ENCODE measurements at regions not wholly inside any gene's neighbourhood (a gene's known extent, or its start where the extent isn't known, plus 50 kb on each side); places are given as distances from the start of the nearest gene placed in this dataset.
"Not testable (repeated sequence)": the region's sequence is repeated elsewhere in the genome, so short reads cannot be mapped to it uniquely, and the experiment has no call there.

- Histone ChIP-seq H3K4me1 (peaks cover 0 to 9% of the 10 kb centered on the region in 2 donors), H3K9me3 (no peaks in the 10 kb centered on the region), H3K27me3 (no peaks in the 10 kb centered on the region), H3K4me3 (no peak overlapping the region), H3K27ac (no peak overlapping the region), H3K36me3 (no peaks in the 10 kb centered on the region)
- intact Hi-C loops (cut with DNase I), result no loop called here
- no peak for TF ChIP-seq CTCF (IDR thresholded peaks at IDR 0.05)
- DNase-seq (ENCODE audit: low spot score in 2 of 2), result no peak
These were observed 135.0 kb upstream of the RIOK3 start for GRCh38 chr18:23317975-23318675.

GRCh38 chr18:23320709-23321236 is 132.3 kb upstream of the RIOK3 start:
- H3K4me3 ChIP-seq, result no peak overlapping the region
- intact Hi-C loops (cut with DNase I), result no loop called here
- no peaks in the 10 kb centered on the region for H3K4me1 ChIP-seq
- no peak for DNase-seq (ENCODE audit: low spot score in 2 of 2)
- no peaks in the 10 kb centered on the region for H3K36me3 ChIP-seq
- H3K27me3 ChIP-seq, result no peaks in the 10 kb centered on the region
- H3K9me3 ChIP-seq, result no peaks in the 10 kb centered on the region
- no peak overlapping the region for H3K27ac ChIP-seq
- TF ChIP-seq CTCF (IDR thresholded peaks at IDR 0.05), result no peak

- H3K27me3 ChIP-seq, result no peaks in the 10 kb centered on the region
- no peaks in the 10 kb centered on the region for H3K9me3 ChIP-seq
- H3K27ac ChIP-seq, result no peak overlapping the region
- no peaks in the 10 kb centered on the region for H3K36me3 ChIP-seq
- TF ChIP-seq CTCF (IDR thresholded peaks at IDR 0.05), result no peak
- no peak overlapping the region for H3K4me3 ChIP-seq
- intact Hi-C loops (cut with DNase I), result no loop called here
- no peak for DNase-seq (ENCODE audit: low spot score in 2 of 2)
- no peaks in the 10 kb centered on the region for H3K4me1 ChIP-seq
These were observed 131.1 kb upstream of the RIOK3 start for GRCh38 chr18:23321996-23322395.

GRCh38 chr18:23324056-23324811 is 128.9 kb upstream of the RIOK3 start:
- no peak for DNase-seq (ENCODE audit: low spot score in 2 of 2)
- H3K4me3 ChIP-seq, result peak overlapping the region in 1 of 2 donors; percentile 29
- no peaks in the 10 kb centered on the region for H3K4me1 ChIP-seq
- H3K36me3 ChIP-seq, result no peaks in the 10 kb centered on the region
- H3K27ac ChIP-seq, result peak overlapping the region in 1 of 2 donors; percentile 30
- no peak for TF ChIP-seq CTCF (IDR thresholded peaks at IDR 0.05)
- H3K9me3 ChIP-seq, result no peaks in the 10 kb centered on the region
- intact Hi-C loops (cut with DNase I), result no loop called here
- H3K27me3 ChIP-seq, result no peaks in the 10 kb centered on the region

GRCh38 chr18:23324861-23325260 is 128.2 kb upstream of the RIOK3 start:
- no peaks in the 10 kb centered on the region for H3K9me3 ChIP-seq
- peak overlapping the region in 1 of 2 donors; percentile 30 for H3K27ac ChIP-seq
- H3K27me3 ChIP-seq, result no peaks in the 10 kb centered on the region
- intact Hi-C loops (cut with DNase I), result no loop called here
- no peak for TF ChIP-seq CTCF (IDR thresholded peaks at IDR 0.05)
- H3K4me3 ChIP-seq, result no peak overlapping the region
- DNase-seq (ENCODE audit: low spot score in 2 of 2), result no peak
- H3K36me3 ChIP-seq, result no peaks in the 10 kb centered on the region
- H3K4me1 ChIP-seq, result no peaks in the 10 kb centered on the region

- H3K4me3 ChIP-seq; H3K4me1 ChIP-seq; H3K27me3 ChIP-seq; H3K9me3 ChIP-seq; H3K36me3 ChIP-seq; DNase-seq (ENCODE audit: low spot score in 2 of 2); H3K27ac ChIP-seq; intact Hi-C loops (cut with DNase I): not testable (repeated sequence)
These were observed 123.4 kb upstream of the RIOK3 start for GRCh38 chr18:23329671-23330070.

All from ascending aorta (tissue), 2 donors.